Motor neuron (in vitro differentiated cells): ENCODE measurements at regions not wholly inside any gene's neighbourhood (a gene's known extent, or its start where the extent isn't known, plus 50 kb on each side); places are given as distances from the start of the nearest gene placed in this dataset.

Experiments
- ATAC-seq, 8 experiments: fragments of 200-7000 bp; cut with Tn5 transposase; replicated peaks in 6 of 8; 2 replicates each; pipeline ENCODE4 v1.8.0; 2021; ENCODE audit warnings: mild to moderate bottlenecking in 8 of 8, moderate library complexity in 8 of 8
- H3K27ac ChIP-seq, 2 donors: fragments of 250-450 bp; sonication (Bioruptor Pico); 2 replicates each; pipeline ENCODE4 v1.9.0; 2021; ENCODE audit warnings: antibody characterized with exemption in 2 of 2, mild to moderate bottlenecking in 2 of 2, moderate library complexity in 1 of 2
- H3K4me1 ChIP-seq, 2 donors: fragments of 250-450 bp; sonication (Bioruptor Pico); replicated peaks in 1 of 2; 2 replicates each; pipeline ENCODE4 v1.6.1; 2021; ENCODE audit warnings: antibody characterized with exemption in 2 of 2, mild to moderate bottlenecking in 2 of 2, moderate library complexity in 1 of 2
- H3K4me3 ChIP-seq, 5 donors: fragments of 250-450 bp; sonication (Bioruptor Pico); 2 replicates each; pipeline ENCODE4 v1.9.0; 2021; ENCODE audit warnings: antibody characterized with exemption in 5 of 5, mild to moderate bottlenecking in 5 of 5, moderate library complexity in 4 of 5
- WGBS, 10 experiments: fragments of 450-650 bp; shearing (Covaris generic); methylation state at CpG; one replicate each; pipeline ENCODE4 v1.0.0; 2022; 5-methylcytosine and 5-hydroxymethylcytosine counted together
- in situ Hi-C, 9 experiments: fragments of 400-800 bp; cut with MboI; loops; one replicate each; pipeline ENCODE4 v1.15.0; 2021; ENCODE audit warnings: low sequenced_read_pairs in 9 of 9, low pct_unique_long_range_greater_than_20kb in 2 of 9; ENCODE audit not compliant: unreplicated experiment in 9 of 9

DNA sequence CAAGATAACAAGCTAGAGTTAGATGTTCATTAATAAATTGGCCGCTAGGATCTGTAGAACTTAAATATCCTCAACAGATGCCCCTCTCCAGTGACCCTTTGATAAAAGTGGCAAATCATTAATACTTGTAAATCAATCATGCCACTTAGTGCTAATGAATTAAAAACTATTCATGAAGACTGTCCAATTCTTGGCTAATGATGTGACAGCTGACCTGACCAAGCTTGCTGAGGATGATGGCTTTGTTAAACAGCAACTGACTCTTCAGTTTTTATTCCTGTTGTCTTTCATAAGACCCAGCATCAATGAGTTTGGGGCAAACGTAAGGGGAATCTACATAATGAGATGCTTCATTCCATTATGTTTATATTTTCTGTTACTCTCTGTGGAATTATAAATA is 396.8 kb upstream of the NMUR2 start:
- H3K27ac ChIP-seq = no peak overlapping the region
- no peak overlapping the region for H3K4me3 ChIP-seq
- H3K4me1 ChIP-seq = peaks cover 5 to 7% of the 10 kb centered on the region in 2 donors
- WGBS, 10 experiments = 0 to 100% (median 64%) methylated on average over 1 to 2 of the region's 2 CpGs
- no peak for ATAC-seq
- in situ Hi-C loops = no loop called here

GRCh38 chr5:152804179-152804578 is 399.1 kb upstream of the NMUR2 start:
- Histone ChIP-seq H3K4me1 (peaks cover 5 to 14% of the 10 kb centered on the region in 2 donors), H3K4me3 (no peak overlapping the region), H3K27ac (no peak overlapping the region)
- peak in 2 of 8 experiments; percentile 69 to 72 for ATAC-seq
- WGBS, 10 experiments = 0 to 100% (median 75%) methylated on average over 2 to 3 of the region's 3 CpGs
- in situ Hi-C loops = no loop called here

DNA sequence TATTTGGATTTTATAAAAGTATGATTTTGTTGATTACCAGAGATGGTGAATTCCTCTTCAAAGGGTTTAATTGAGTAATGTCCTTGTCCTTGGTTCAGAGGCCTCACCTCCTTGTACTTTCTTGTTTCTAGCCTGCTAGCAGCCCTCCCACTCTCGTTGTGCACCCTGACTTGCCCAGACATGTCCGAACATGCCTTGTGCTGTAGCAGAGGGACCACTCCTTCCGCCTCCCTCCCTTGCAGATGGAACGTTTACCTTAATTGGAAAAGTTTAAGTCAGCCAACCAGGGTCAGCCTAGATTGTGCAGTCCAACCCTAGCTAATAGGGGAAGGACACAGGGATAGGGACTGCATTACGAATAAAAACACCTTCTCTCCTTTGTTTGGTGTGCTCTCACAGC is 406.9 kb upstream of the NMUR2 start:
- ATAC-seq = peak in 6 of 8 experiments; percentile 28 to 89 (median 71)
- WGBS, 10 experiments = 0 to 83% (median 62%) methylated on average over 1 to 5 of the region's 5 CpGs; no CpG with 5 or more reads in 2 of the 10 experiments
- peaks cover 14 to 31% of the 10 kb centered on the region in 2 donors for H3K4me1 ChIP-seq
- H3K4me3 ChIP-seq = no peak overlapping the region
- in situ Hi-C loops = no loop called here
- H3K27ac ChIP-seq = no peak overlapping the region

GRCh38 chr5:152813526-152813925 is 408.4 kb upstream of the NMUR2 start:
- no peak overlapping the region for H3K4me3 ChIP-seq
- peak overlapping the region in 1 of 2 donors; percentile 27 for H3K27ac ChIP-seq
- H3K4me1 ChIP-seq = peaks cover 14 to 31% of the 10 kb centered on the region in 2 donors
- in situ Hi-C loops = no loop called here
- peak in 6 of 8 experiments; percentile 14 to 91 (median 79) for ATAC-seq
- WGBS, 10 experiments = 0 to 77% (median 37%) methylated on average over 1 to 6 of the region's 6 CpGs; no CpG with 5 or more reads in 2 of the 10 experiments

DNA sequence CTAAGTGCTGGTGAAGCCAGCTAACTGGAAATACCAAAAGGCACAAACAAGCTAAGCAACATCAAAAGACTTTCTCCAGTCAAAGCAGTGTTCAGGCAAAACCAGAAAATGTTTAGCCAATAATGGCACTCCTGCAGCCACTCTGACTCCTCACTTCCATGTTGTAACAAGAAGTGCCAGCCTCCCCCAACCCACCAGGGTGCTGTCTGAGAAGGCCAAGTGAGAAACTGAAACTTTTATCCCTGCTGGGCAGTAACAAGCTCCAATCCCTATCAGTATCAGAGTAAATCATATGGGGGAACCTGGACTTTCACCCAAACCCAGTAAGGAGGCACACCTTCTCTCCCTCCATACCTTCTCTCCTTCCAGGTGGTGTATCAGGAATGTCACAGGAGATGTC is 414.8 kb upstream of the NMUR2 start:
- H3K4me1 ChIP-seq = peaks cover 2 to 21% of the 10 kb centered on the region in 2 donors
- no peak overlapping the region for H3K27ac ChIP-seq
- in situ Hi-C loops = no loop called here
- no peak overlapping the region for H3K4me3 ChIP-seq
- no peak for ATAC-seq

GRCh38 chr5:152824316-152824715 is 419.2 kb upstream of the NMUR2 start:
- Histone ChIP-seq H3K4me3 (no peak overlapping the region), H3K27ac (no peak overlapping the region), H3K4me1 (peaks cover 0 to 17% of the 10 kb centered on the region in 2 donors)
- in situ Hi-C loops = no loop called here
- peak in 1 of 8 experiments; percentile 50 for ATAC-seq
- 0 to 100% (median 92%) methylated on average over 1 to 3 of the region's 3 CpGs; no CpG with 5 or more reads in 1 of the 10 experiments for WGBS, 10 experiments

DNA sequence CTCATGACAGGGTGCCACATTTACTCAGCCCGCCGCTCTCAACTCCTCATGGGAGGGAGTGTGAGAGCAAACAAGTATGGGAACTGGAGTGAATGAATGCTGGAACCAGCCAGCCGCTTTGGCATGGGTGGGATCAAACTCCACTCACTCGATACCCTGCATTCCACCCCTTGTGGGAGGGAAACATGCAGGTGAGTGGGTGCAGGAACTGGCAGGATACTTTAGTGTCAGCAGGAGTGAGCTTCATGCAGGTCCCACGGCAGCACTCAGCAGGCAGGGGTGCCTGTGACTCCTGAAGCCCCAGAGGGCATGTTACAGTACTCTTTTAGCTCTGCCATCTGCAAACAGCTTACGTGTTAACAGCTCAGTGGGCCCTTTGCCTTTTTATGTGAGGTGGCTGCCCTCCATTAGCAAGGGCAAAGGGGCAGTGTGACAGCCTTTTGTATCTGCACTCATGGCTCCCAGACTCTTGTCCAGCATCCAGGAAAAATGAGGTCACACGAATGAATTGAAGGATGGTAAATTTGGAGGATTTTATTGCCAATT is 433.2 kb upstream of the NMUR2 start:
- peak in 6 of 8 experiments; percentile 21 to 78 (median 42) for ATAC-seq
- H3K4me1 ChIP-seq = peaks cover 0 to 5% of the 10 kb centered on the region in 2 donors
- 36 to 78% (median 56%) methylated on average over 1 to 5 of the region's 7 CpGs; no CpG with 5 or more reads in 2 of the 10 experiments for WGBS, 10 experiments
- in situ Hi-C loops = loop anchor here in 1 of 9 experiments (25.0 kb wide), 1 partner anchor 299 kb away; no protein-coding TSS in a partner anchor
- no peak overlapping the region for H3K4me3 ChIP-seq
- no peak overlapping the region for H3K27ac ChIP-seq

- no peak for ATAC-seq
- H3K27ac ChIP-seq = no peak overlapping the region
- H3K4me1 ChIP-seq = no peaks in the 10 kb centered on the region
- 0 to 100% (median 95%) methylated on average over 1 of the region's 1 CpG; no CpG with 5 or more reads in 2 of the 10 experiments for WGBS, 10 experiments
- H3K4me3 ChIP-seq = no peak overlapping the region
- in situ Hi-C loops = loop anchor here in 1 of 9 experiments (25.0 kb wide), 1 partner anchor 293 kb away; no protein-coding TSS in a partner anchor
These were observed 439.6 kb upstream of the NMUR2 start for GRCh38 chr5:152844713-152845112.

DNA sequence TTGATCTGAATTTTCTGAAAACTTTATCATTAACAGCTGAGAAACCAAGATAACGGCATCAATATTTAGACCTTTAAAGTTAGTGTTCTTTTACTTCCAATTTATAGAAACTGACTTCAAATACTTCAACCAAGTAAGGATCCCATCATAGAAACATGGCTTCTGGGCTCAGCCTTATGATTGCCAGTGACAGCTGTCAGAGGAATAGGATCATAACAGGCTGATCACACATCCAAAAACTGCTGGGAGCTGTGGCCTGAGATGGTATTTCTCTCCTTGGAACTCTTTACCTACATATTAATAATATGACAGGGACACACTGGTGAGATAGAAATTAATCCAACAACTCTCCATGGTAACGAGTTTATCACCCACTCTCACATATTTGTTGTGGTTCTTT is 448.3 kb upstream of the NMUR2 start:
- H3K4me1 ChIP-seq = no peaks in the 10 kb centered on the region
- 6 to 100% (median 67%) methylated on average over 1 to 2 of the region's 2 CpGs; no CpG with 5 or more reads in 1 of the 10 experiments for WGBS, 10 experiments
- no peak overlapping the region for H3K4me3 ChIP-seq
- no peak for ATAC-seq
- in situ Hi-C loops = no loop called here
- H3K27ac ChIP-seq = no peak overlapping the region

- H3K4me3 ChIP-seq = no peak overlapping the region
- 0 to 100% (median 59%) methylated on average over 2 to 4 of the region's 4 CpGs; no CpG with 5 or more reads in 1 of the 10 experiments for WGBS, 10 experiments
- no peak for ATAC-seq
- H3K27ac ChIP-seq = no peak overlapping the region
- no peaks in the 10 kb centered on the region for H3K4me1 ChIP-seq
- in situ Hi-C loops = no loop called here
These were observed 450.4 kb upstream of the NMUR2 start for GRCh38 chr5:152855441-152855840.

- WGBS, 10 experiments = 11 to 100% (median 73%) methylated on average over 1 to 3 of the region's 3 CpGs; no CpG with 5 or more reads in 4 of the 10 experiments
- ATAC-seq = no peak
- in situ Hi-C loops = no loop called here
These were observed 456.2 kb upstream of the NMUR2 start for GRCh38 chr5:152861231-152861630.

GRCh38 chr5:152864447-152864846 is 459.4 kb upstream of the NMUR2 start:
- Histone ChIP-seq H3K4me1 (no peaks in the 10 kb centered on the region), H3K27ac (no peak overlapping the region), H3K4me3 (no peak overlapping the region)
- WGBS, 10 experiments = 0 to 100% (median 72%) methylated on average over 1 to 3 of the region's 3 CpGs
- in situ Hi-C loops = no loop called here
- no peak for ATAC-seq

More at GRCh38 chr5:152861231-152861630, 456.2 kb upstream of the NMUR2 start:
- H3K4me3 ChIP-seq = no peak overlapping the region
- H3K27ac ChIP-seq = no peak overlapping the region
- no peaks in the 10 kb centered on the region for H3K4me1 ChIP-seq

DNA sequence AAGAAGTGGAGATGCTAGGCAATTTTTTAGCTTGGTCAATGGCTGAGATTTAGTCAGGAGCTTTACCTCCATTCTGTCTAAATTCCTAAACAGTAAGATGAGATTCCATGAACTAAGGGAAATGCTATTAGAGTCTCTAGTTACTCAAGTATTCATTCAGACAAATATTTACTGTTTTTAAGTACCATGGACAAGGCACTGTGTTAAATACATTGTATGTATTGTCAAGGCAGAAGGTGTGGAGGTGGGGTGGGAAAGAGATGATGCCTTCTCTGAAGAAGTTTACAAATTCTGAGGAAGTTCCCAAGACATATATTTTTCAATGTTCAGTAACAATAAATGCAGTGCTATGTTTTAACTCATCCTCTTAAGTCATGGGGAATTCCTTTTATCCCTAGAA is 459.9 kb upstream of the NMUR2 start:
- Histone ChIP-seq H3K4me3 (no peak overlapping the region), H3K27ac (no peak overlapping the region), H3K4me1 (no peaks in the 10 kb centered on the region)
- in situ Hi-C loops = no loop called here
- ATAC-seq = no peak

DNA sequence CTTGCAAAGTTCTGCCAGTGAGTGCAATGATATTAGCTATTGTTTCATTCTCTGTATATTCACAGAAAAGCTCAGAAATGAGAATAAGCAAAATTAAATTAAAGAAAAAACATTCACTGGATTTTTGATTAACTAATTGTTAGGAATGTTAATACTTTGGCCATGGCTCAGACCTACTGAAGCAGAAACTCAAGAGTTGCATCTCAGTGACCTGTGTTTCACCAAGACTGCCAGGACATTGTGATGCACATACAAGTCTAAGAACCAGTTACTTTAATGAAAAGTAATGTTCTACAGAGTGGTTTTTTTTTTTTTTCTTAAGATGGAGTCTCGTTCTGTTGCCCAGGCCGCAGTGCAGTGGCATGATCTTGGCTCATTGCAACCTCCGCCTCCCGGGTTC is 464.9 kb upstream of the NMUR2 start:
- Histone ChIP-seq H3K4me3 (no peak overlapping the region), H3K27ac (no peak overlapping the region), H3K4me1 (no peaks in the 10 kb centered on the region)
- in situ Hi-C loops = no loop called here
- WGBS, 10 experiments = 47 to 100% (median 99%) methylated on average over 1 to 4 of the region's 4 CpGs; no CpG with 5 or more reads in 6 of the 10 experiments
- ATAC-seq = no peak
